SK-N-SH treated with all-trans-retinoic acid at 6 μM for 48 hours (cell line): ENCODE measurements at regions not wholly inside any gene's neighbourhood (a gene's known extent, or its start where the extent isn't known, plus 50 kb on each side); places are given as distances from the start of the nearest gene placed in this dataset.

Source experiments
- ATAC-seq: fragments of 200-7000 bp; cut with Tn5 transposase; 3 replicates; pipeline ENCODE4 v1.9.1; 2020; ENCODE audit warnings: mild to moderate bottlenecking, moderate library complexity
- ARNTL ChIP-seq: fragments of 450-650 bp; formaldehyde crosslinking; IDR thresholded peaks from 2 replicates; pipeline ENCODE4 v1.5.0; 2020; ENCODE audit warnings: low read depth, mild to moderate bottlenecking, moderate library complexity, borderline replicate concordance
- BACH2 ChIP-seq: fragments of 250-450 bp; sonication (Bioruptor Pico); IDR thresholded peaks from 2 replicates; pipeline ENCODE4 v1.9.0; 2021; ENCODE audit warnings: mild to moderate bottlenecking, borderline replicate concordance
- CSDC2 ChIP-seq: fragments of 250-450 bp; sonication (Bioruptor Pico); IDR thresholded peaks from 2 replicates; pipeline ENCODE4 v1.5.0; 2020; ENCODE audit warnings: mild to moderate bottlenecking, moderate library complexity
- ESRRG ChIP-seq: fragments of 250-450 bp; sonication (Bioruptor Pico); IDR thresholded peaks from 2 replicates; pipeline ENCODE4 v1.6.1; 2021; ENCODE audit warnings: mild to moderate bottlenecking
- GLIS3 ChIP-seq: fragments of 250-450 bp; sonication (Bioruptor Pico); IDR thresholded peaks from 2 replicates; pipeline ENCODE4 v1.5.0; 2020; ENCODE audit warnings: mild to moderate bottlenecking, moderate library complexity
- ISL1 ChIP-seq: fragments of 250-450 bp; sonication (Bioruptor Pico); IDR thresholded peaks from 2 replicates; pipeline ENCODE4 v2.1.2; 2022; ENCODE audit warnings: mild to moderate bottlenecking, moderate library complexity
- OSR1 ChIP-seq: fragments of 250-450 bp; sonication (Bioruptor Pico); IDR thresholded peaks from 2 replicates; pipeline ENCODE4 v1.8.0; 2022; ENCODE audit warnings: moderate library complexity, mild to moderate bottlenecking, inconsistent platforms
- POU6F1 ChIP-seq: fragments of 250-450 bp; sonication (Bioruptor Pico); IDR thresholded peaks from 2 replicates; pipeline ENCODE4 v1.8.0; 2021; ENCODE audit warnings: low read depth, mild to moderate bottlenecking, moderate library complexity, borderline replicate concordance
- RARB ChIP-seq: fragments of 250-450 bp; sonication (Bioruptor Pico); IDR thresholded peaks from 2 replicates; pipeline ENCODE4 v1.8.0; 2021; ENCODE audit warnings: mild to moderate bottlenecking, moderate library complexity
- SNAI2 ChIP-seq: fragments of 250-450 bp; sonication (Bioruptor Pico); IDR thresholded peaks from 2 replicates; pipeline ENCODE4 v1.5.0; 2020; ENCODE audit warnings: mild to moderate bottlenecking, moderate library complexity
- TCF4 ChIP-seq: fragments of 250-450 bp; sonication (Bioruptor Pico); IDR thresholded peaks from 2 replicates; pipeline ENCODE4 v1.8.0; 2021; ENCODE audit warnings: mild to moderate bottlenecking, moderate library complexity, borderline replicate concordance
- TOX ChIP-seq: fragments of 250-450 bp; sonication (Bioruptor Pico); IDR thresholded peaks from 2 replicates; pipeline ENCODE4 v1.8.0; 2021; ENCODE audit warnings: mild to moderate bottlenecking, moderate library complexity, borderline replicate concordance
- ZC3H10 ChIP-seq: fragments of 250-450 bp; sonication (Bioruptor Pico); IDR thresholded peaks from 2 replicates; pipeline ENCODE4 v1.5.1; 2021; ENCODE audit warnings: mild to moderate bottlenecking, moderate library complexity
- ZFP3 ChIP-seq: fragments of 250-450 bp; sonication (Bioruptor Pico); IDR thresholded peaks from 2 replicates; pipeline ENCODE4 v1.5.0; 2020; ENCODE audit warnings: mild to moderate bottlenecking, moderate library complexity
- ZFP30 ChIP-seq: fragments of 450-650 bp; formaldehyde crosslinking; IDR thresholded peaks from 2 replicates; pipeline ENCODE4 v1.5.0; 2022; ENCODE audit warnings: mild to moderate bottlenecking, moderate library complexity
- ZNF565 ChIP-seq: fragments of 450-650 bp; formaldehyde crosslinking; conservative IDR thresholded peaks from 2 replicates; pipeline ENCODE4 v1.5.0; 2020; ENCODE audit warnings: low read depth, mild to moderate bottlenecking, moderate library complexity
- ZNF70 ChIP-seq: fragments of 450-650 bp; formaldehyde crosslinking; IDR thresholded peaks from 2 replicates; pipeline ENCODE4 v1.5.0; 2020; ENCODE audit warnings: mild to moderate bottlenecking, moderate library complexity
- TF ChIP-seq, protein P1 (sequence below): fragments of 250-450 bp; sonication (Bioruptor Pico); IDR thresholded peaks from 2 replicates; pipeline ENCODE4 v1.5.0; 2020; ENCODE audit warnings: mild to moderate bottlenecking, moderate library complexity
- TF ChIP-seq, protein P2 (sequence below): fragments of 250-450 bp; sonication (Bioruptor Pico); IDR thresholded peaks from 2 replicates; pipeline ENCODE4 v1.5.1; 2021; ENCODE audit warnings: mild to moderate bottlenecking, moderate library complexity
- TF ChIP-seq, protein P3 (sequence below): fragments of 250-450 bp; sonication (Bioruptor Pico); IDR thresholded peaks from 2 replicates; pipeline ENCODE4 v1.8.0; 2020; ENCODE audit warnings: mild to moderate bottlenecking, moderate library complexity, borderline replicate concordance
- TF ChIP-seq, protein P4 (sequence below): fragments of 250-450 bp; sonication (Bioruptor Pico); IDR thresholded peaks from 2 replicates; pipeline ENCODE4 v1.5.1; 2020; ENCODE audit warnings: low read depth, mild to moderate bottlenecking, moderate library complexity

GRCh38 chr13:99133230-99133629 is 67.4 kb upstream of the UBAC2 start:
- ATAC-seq = no peak

DNA sequence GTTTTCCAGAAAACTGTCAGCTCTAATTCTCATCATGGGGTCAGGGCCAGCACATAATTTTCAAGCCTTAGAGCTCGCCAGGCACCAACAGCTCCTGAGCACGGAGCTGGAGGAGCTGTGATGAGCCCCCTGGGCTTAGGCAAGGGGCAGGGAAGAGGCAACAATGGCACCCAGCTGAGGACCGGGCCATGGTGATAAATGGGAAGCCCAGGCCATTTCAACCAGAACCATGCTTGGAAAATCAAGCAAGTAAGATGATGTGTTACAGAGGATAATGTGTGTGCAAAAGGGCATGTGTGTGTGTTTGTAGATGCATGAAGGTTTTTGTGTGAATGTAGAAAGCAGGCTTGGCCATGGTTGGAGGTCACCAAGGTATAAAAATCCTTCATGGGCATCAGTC is 66.8 kb upstream of the UBAC2 start:
- no peak for TF ChIP-seq GLIS3
- TF ChIP-seq ZFP30 = no peak
- TF ChIP-seq, all 23 proteins: peak for 0
- no peak for ATAC-seq

More at GRCh38 chr13:99133230-99133629, 67.4 kb upstream of the UBAC2 start:
- no peak for TF ChIP-seq CSDC2 (CRISPR knock-in tag)
- TF ChIP-seq ZNF565 = no peak
- TF ChIP-seq, protein P1, sequence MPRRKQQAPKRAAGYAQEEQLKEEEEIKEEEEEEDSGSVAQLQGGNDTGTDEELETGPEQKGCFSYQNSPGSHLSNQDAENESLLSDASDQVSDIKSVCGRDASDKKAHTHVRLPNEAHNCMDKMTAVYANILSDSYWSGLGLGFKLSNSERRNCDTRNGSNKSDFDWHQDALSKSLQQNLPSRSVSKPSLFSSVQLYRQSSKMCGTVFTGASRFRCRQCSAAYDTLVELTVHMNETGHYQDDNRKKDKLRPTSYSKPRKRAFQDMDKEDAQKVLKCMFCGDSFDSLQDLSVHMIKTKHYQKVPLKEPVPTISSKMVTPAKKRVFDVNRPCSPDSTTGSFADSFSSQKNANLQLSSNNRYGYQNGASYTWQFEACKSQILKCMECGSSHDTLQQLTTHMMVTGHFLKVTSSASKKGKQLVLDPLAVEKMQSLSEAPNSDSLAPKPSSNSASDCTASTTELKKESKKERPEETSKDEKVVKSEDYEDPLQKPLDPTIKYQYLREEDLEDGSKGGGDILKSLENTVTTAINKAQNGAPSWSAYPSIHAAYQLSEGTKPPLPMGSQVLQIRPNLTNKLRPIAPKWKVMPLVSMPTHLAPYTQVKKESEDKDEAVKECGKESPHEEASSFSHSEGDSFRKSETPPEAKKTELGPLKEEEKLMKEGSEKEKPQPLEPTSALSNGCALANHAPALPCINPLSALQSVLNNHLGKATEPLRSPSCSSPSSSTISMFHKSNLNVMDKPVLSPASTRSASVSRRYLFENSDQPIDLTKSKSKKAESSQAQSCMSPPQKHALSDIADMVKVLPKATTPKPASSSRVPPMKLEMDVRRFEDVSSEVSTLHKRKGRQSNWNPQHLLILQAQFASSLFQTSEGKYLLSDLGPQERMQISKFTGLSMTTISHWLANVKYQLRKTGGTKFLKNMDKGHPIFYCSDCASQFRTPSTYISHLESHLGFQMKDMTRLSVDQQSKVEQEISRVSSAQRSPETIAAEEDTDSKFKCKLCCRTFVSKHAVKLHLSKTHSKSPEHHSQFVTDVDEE (CRISPR knock-in tag) = no peak
- TF ChIP-seq TOX (CRISPR knock-in tag) = no peak
- no peak for TF ChIP-seq RARB (CRISPR knock-in tag)
- no peak for TF ChIP-seq ISL1 (CRISPR knock-in tag)
- TF ChIP-seq POU6F1 (CRISPR knock-in tag) = no peak
- no peak for TF ChIP-seq ZNF70 (CRISPR knock-in tag)
- no peak for TF ChIP-seq ZFP30
- TF ChIP-seq, protein P2, sequence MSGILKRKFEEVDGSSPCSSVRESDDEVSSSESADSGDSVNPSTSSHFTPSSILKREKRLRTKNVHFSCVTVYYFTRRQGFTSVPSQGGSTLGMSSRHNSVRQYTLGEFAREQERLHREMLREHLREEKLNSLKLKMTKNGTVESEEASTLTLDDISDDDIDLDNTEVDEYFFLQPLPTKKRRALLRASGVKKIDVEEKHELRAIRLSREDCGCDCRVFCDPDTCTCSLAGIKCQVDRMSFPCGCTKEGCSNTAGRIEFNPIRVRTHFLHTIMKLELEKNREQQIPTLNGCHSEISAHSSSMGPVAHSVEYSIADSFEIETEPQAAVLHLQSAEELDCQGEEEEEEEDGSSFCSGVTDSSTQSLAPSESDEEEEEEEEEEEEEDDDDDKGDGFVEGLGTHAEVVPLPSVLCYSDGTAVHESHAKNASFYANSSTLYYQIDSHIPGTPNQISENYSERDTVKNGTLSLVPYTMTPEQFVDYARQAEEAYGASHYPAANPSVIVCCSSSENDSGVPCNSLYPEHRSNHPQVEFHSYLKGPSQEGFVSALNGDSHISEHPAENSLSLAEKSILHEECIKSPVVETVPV = no peak
- TF ChIP-seq OSR1 = no peak
- no peak for TF ChIP-seq ARNTL (CRISPR knock-in tag)

DNA sequence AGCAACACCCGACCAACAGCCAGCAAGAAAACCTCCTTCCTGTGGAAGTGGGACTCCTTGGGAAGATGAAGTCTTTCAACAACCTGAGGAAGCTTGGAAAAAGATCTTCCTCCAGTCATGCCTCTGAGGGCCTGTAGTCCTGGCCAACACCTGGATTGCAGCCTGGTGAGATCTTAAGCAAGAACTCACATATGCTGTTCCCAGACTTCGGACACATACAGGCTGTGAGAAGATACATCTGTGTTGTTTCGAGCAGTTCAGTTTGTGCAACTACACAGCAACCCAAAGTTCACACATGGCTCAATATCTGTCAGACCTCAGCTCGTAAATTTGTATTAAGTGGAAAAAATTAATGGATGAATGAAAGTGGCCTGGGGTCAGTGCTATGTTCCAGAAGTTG is 65.1 kb upstream of the UBAC2 start:
- TF ChIP-seq ARNTL (CRISPR knock-in tag) (no peak), CSDC2 (CRISPR knock-in tag) (no peak), ZFP3 (CRISPR knock-in tag) (no peak), ZC3H10 (CRISPR knock-in tag) (no peak), ZFP30 (no peak), ESRRG (CRISPR knock-in tag) (no peak), OSR1 (no peak), TCF4 (no peak), ZNF70 (CRISPR knock-in tag) (no peak), POU6F1 (CRISPR knock-in tag) (no peak), ISL1 (CRISPR knock-in tag) (no peak), BACH2 (CRISPR knock-in tag) (no peak), GLIS3 (no peak), SNAI2 (CRISPR knock-in tag) (no peak)
- TF ChIP-seq, protein P2 = no peak
- TF ChIP-seq, protein P3, sequence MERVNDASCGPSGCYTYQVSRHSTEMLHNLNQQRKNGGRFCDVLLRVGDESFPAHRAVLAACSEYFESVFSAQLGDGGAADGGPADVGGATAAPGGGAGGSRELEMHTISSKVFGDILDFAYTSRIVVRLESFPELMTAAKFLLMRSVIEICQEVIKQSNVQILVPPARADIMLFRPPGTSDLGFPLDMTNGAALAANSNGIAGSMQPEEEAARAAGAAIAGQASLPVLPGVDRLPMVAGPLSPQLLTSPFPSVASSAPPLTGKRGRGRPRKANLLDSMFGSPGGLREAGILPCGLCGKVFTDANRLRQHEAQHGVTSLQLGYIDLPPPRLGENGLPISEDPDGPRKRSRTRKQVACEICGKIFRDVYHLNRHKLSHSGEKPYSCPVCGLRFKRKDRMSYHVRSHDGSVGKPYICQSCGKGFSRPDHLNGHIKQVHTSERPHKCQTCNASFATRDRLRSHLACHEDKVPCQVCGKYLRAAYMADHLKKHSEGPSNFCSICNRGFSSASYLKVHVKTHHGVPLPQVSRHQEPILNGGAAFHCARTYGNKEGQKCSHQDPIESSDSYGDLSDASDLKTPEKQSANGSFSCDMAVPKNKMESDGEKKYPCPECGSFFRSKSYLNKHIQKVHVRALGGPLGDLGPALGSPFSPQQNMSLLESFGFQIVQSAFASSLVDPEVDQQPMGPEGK = no peak
- TF ChIP-seq, protein P4, sequence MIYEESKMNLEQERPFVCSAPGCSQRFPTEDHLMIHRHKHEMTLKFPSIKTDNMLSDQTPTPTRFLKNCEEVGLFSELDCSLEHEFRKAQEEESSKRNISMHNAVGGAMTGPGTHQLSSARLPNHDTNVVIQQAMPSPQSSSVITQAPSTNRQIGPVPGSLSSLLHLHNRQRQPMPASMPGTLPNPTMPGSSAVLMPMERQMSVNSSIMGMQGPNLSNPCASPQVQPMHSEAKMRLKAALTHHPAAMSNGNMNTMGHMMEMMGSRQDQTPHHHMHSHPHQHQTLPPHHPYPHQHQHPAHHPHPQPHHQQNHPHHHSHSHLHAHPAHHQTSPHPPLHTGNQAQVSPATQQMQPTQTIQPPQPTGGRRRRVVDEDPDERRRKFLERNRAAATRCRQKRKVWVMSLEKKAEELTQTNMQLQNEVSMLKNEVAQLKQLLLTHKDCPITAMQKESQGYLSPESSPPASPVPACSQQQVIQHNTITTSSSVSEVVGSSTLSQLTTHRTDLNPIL (CRISPR knock-in tag) = no peak
- TF ChIP-seq, protein P1 (CRISPR knock-in tag) = no peak
- no peak for ATAC-seq
